ENCODE measurements at regions not wholly inside any gene's neighbourhood (a gene's known extent, or its start where the extent isn't known, plus 50 kb on each side); places are given as distances from the start of the nearest gene placed in this dataset.

GRCh38 chr10:2173327-2173726, 436.0 kb upstream of the ADARB2 start:
- no peak for DNase-seq (ENCODE audit: low spot score)

DNA sequence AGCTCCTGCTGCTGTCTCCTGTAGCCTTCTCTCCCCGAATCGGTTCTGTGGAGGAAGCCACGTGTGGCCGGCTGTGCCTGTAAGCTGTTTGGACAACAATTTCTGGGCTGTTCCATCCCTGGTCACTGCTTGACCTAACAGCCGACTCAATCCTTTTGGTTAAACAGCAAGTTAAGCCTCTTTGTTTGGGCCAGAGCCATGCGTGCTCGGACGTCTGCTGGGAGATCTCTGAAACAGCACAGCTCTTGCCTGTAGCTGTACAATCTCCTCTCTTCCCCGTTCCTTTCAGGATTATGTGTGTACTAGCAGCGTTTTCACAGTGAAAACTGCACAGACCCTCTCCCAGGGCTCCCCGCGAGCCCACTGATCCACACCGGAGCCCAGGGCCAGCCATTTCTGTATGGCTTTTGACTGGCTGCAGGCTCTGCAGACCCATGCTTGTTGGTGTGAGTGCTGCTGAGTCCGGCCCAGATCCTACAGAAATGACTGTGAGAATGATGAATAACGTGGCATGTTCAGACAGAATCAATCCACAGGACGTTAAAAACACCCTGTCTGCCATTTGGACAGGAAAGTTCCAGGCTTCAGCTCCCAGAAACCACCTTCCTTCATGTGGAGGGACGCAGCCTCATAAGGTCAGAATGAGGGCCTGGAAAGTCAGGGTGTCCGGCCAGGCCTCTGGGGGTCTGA, 428.6 kb upstream of the ADARB2 start:
- DNase-seq (ENCODE audit: low spot score), result no peak

GRCh38 chr10:2150288-2150687, 413.0 kb upstream of the ADARB2 start:
- no peak for DNase-seq (ENCODE audit: low spot score)

DNA sequence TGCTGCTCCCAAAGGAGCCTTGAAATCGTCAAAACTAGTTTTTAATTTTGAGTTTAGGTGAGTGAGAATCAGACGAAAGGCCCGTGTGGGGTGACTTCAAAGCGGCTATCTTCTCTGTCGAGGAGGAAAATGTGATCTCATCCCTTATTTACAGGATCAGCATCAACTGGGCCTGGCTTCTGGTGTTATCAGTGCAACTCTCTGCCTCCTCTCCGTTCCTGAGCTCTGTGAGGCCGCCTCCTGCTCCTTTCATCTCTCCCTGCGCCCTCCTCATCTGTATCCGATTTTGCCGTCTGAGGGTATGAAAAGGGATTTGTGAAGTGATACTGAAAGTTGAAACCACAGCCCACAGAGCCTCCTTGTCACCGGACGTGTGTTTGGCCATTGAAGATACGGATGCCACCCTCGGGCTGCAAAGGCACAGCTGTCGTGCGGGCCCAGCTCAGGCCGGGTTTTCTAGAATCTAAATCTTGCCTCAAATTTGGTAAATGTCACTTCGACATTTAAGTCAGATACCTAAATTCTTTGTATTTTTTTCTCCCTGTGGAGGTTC, 408.7 kb upstream of the ADARB2 start:
- no peak for DNase-seq (ENCODE audit: low spot score)

DNA sequence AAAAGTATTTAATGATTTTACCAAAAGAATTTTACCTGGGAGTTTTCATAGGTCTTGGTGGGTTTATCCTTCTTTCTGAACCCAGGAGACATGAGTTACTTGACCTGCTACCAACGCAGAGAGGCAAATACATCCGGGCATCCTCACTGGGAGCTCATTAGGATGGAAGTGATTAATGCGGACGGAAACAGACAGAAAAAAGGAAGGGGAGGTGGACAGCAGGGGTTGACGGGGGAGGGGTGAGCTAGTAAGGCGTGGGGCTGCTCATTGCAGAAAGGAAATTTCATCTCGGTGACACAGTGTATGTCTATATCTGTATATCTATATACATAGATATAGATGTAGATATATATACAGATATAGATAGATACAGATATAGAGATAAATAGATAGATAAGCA, 408.2 kb upstream of the ADARB2 start:
- no peak for DNase-seq (ENCODE audit: low spot score)

GRCh38 chr10:2144584-2144983, 407.3 kb upstream of the ADARB2 start:
- no peak for DNase-seq (ENCODE audit: low spot score)

GRCh38 chr10:2143213-2143835, 406.0 kb upstream of the ADARB2 start:
- no peak for DNase-seq (ENCODE audit: low spot score)

- DNase-seq (ENCODE audit: low spot score), result no peak
Measured at GRCh38 chr10:2139746-2140145, 402.4 kb upstream of the ADARB2 start.

GRCh38 chr10:2137549-2138174, 400.3 kb upstream of the ADARB2 start:
- DNase-seq (ENCODE audit: low spot score), result peak; percentile 15

GRCh38 chr10:2130705-2131305, 393.5 kb upstream of the ADARB2 start:
- no peak for DNase-seq (ENCODE audit: low spot score)

- DNase-seq (ENCODE audit: low spot score), result no peak
Measured at GRCh38 chr10:2128991-2129390, 391.7 kb upstream of the ADARB2 start.

DNA sequence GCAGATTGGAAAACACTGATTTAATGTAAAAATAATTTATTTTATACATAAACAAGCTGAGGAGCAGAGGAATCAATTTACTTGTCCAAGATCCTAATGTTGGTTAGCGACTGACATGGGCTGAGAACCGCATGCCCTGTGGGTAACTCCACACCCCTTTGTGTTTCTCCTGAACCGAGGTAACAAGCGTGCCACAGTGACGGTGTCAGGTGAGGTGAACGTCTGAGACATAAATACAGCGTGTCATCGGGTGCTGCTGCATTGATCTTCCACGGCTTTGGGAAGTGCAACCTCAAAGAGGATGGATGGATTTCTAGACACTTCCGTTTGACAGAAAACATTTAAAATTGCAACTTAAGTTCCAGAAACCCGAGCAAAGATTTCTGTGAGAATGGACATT, 386.8 kb upstream of the ADARB2 start:
- no peak for DNase-seq (ENCODE audit: low spot score)

- DNase-seq (ENCODE audit: low spot score), result no peak
Measured at GRCh38 chr10:2122431-2123124, 385.3 kb upstream of the ADARB2 start.

- DNase-seq (ENCODE audit: low spot score), result peak; percentile 8
Measured at GRCh38 chr10:2121929-2122328, 384.6 kb upstream of the ADARB2 start.

GRCh38 chr10:2121315-2121714, 384.0 kb upstream of the ADARB2 start:
- DNase-seq (ENCODE audit: low spot score), result no peak

DNA sequence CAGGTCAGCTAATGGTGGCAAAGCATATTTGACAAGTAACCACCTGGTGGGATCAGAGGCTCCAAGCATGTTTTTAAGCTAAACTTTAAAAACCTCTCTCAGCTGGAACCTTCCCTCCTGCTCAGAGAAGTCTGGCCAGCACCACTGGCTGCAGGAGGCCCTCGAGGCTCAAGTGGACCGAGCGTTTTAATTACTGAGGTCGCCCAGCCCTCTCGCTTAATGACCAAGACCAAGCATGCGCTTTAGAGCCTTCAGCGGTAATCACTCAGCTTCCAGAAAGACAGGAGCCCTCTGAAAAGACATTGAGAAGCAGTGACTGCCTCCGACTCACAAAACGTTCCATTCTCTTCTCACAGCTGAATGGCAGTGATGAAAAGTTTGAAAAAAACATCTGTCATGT, 383.4 kb upstream of the ADARB2 start:
- no peak for DNase-seq (ENCODE audit: low spot score)

- DNase-seq (ENCODE audit: low spot score), result no peak
Measured at GRCh38 chr10:2119316-2119715, 382.0 kb upstream of the ADARB2 start.

DNA sequence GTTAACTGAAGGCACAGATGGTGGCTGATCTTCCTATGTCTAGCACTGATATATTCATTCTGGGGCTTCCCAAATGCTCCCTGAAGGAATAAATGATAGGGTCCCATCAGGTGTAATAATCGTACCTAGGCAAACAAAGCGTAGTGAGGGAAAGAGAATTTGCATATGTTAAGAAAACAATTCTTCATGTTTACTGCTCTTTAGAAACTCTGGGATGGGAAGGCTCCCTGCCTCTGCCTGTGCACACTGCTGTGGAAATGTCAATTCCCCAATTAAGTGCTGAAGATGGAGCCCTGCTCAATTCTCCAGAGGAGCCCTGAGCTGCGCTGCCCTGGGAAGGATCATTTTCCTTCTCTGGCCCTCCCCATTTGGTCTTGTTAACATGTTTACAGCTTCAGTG, 380.9 kb upstream of the ADARB2 start:
- no peak for DNase-seq (ENCODE audit: low spot score)

GRCh38 chr10:2117641-2118040, 380.3 kb upstream of the ADARB2 start:
- no peak for DNase-seq (ENCODE audit: low spot score)

DNA sequence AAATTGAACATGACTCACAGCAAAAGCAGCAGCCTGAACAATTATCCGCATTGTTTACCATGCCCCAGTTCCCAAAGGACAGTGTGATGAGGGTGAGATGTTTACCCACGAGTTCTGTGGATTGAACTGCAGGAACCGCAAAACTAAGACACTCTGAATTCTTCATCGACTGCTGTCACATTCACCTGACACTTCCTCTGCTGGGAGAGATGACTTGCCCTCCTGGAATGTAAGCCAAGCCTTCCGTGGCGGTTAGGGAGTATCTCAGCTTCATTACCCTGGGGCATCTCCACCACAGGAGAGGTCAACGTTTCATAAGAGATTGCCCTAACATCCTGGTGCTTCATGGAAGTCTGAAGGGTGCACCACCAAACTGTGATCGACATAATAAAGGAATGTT, 374.6 kb upstream of the ADARB2 start:
- DNase-seq (ENCODE audit: low spot score), result no peak

GRCh38 chr10:2108496-2108895, 371.2 kb upstream of the ADARB2 start:
- no peak for DNase-seq (ENCODE audit: low spot score)

- DNase-seq (ENCODE audit: low spot score), result no peak
Measured at GRCh38 chr10:2106641-2107040, 369.3 kb upstream of the ADARB2 start.

All from pons (tissue), 1 donor.